Gastrocnemius medialis (tissue), 4 donors: ENCODE measurements at regions not wholly inside any gene's neighbourhood (a gene's known extent, or its start where the extent isn't known, plus 50 kb on each side); places are given as distances from the start of the nearest gene placed in this dataset.

Source experiments
- ATAC-seq, 2 donors: fragments of 150-250 bp; one replicate each; pipeline ENCODE4 v1.9.1; 2016
- DNase-seq, 2 donors: peaks; one replicate each; pipeline ENCODE4 v3.0.0-alpha.2; 2019
- H3K27ac ChIP-seq, 4 donors: fragments of 200-600 bp; sonication (generic); 1 replicate in 1 of 4; 2 replicates in 3 of 4; pipeline ENCODE4 v1.5.1; 2016 to 2018; ENCODE audit warnings: mild to moderate bottlenecking in 2 of 4, moderate library complexity in 1 of 4
- H3K27me3 ChIP-seq, 3 donors: fragments of 200-600 bp; sonication (generic) in 2 of 3; 1 replicate in 1 of 3; 2 replicates in 2 of 3; pipeline versions ENCODE4 v1.5.1 to v1.6.0; 2016 to 2019; ENCODE audit warnings: mild to moderate bottlenecking in 1 of 3, moderate library complexity in 1 of 3
- H3K36me3 ChIP-seq, 2 donors: fragments of 200-600 bp; sonication (generic) in 1 of 2; one replicate each; pipeline ENCODE4 v1.5.1; 2017 to 2018
- H3K4me1 ChIP-seq, 2 donors: fragments of 200-600 bp; sonication (generic) in 1 of 2; one replicate each; pipeline ENCODE4 v1.5.1; 2016 to 2017; ENCODE audit warnings: mild to moderate bottlenecking in 2 of 2
- H3K4me3 ChIP-seq, 4 donors: fragments of 200-600 bp; sonication (generic) in 3 of 4; 1 replicate in 1 of 4; 2 replicates in 3 of 4; pipeline ENCODE4 v1.5.1; 2016 to 2019; ENCODE audit warnings: mild to moderate bottlenecking in 2 of 4
- H3K9me3 ChIP-seq, 3 donors: fragments of 200-600 bp; sonication (generic) in 2 of 3; 1 replicate in 1 of 3; 2 replicates in 2 of 3; pipeline ENCODE4 v1.5.1; 2016 to 2019
- POLR2A ChIP-seq, 2 donors: fragments of 450-650 bp; IDR thresholded peaks; one replicate each; pipeline ENCODE4 v1.6.1; 2017; ENCODE audit warnings: antibody characterized with exemption in 2 of 2, mild to moderate bottlenecking in 2 of 2, moderate library complexity in 2 of 2
- in situ Hi-C, 4 donors: fragments of 200-750 bp; cut with MboI; loops; one replicate each; pipeline versions ENCODE4 v1.15.0 to v1.8.0; 2017; ENCODE audit warnings: low sequenced_read_pairs in 4 of 4
- intact Hi-C: fragments of 100-400 bp; cut with DNase I; formaldehyde crosslinking; loops from one replicate; pipeline ENCODE4 v1.15.1; 2023; ENCODE audit warnings: low total_unique reads
- TF ChIP-seq, protein P1 (sequence below), 5 experiments: fragments of 450-650 bp in 3 of 5; fragments of 200-600 bp in 2 of 5; sonication (generic) in 2 of 5; IDR thresholded peaks in 4 of 5; conservative IDR thresholded peaks in 1 of 5; 1 replicate in 4 of 5; 2 replicates in 1 of 5; pipeline ENCODE4 v1.5.1; 2016 to 2019; ENCODE audit warnings: antibody characterized with exemption in 5 of 5, mild to moderate bottlenecking in 3 of 5, moderate library complexity in 3 of 5

DNA sequence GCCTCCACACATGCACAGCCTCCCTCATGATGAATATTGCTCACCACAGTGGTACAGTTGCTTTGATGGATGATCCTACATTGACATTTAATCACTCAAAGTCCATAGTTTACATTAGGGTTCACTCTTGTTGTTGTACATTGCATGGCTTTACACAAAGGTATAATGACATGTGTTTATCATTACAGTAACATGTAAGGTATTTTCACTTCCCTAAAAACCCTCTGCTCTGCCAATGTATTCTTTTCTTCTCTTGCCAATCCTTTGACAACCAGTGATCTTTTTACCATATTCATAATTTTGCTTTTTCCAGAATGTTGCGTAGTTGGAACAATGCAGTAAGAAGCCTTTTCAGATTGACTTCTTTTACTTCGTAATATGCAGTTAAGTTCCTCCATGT, 166.6 kb upstream of the KHDRBS2 start:
- Histone ChIP-seq H3K36me3 (no peaks in the 10 kb centered on the region), H3K27me3 (no peaks in the 10 kb centered on the region), H3K9me3 (no peaks in the 10 kb centered on the region), H3K27ac (no peak overlapping the region), H3K4me3 (no peak overlapping the region), H3K4me1 (no peaks in the 10 kb centered on the region)
- TF ChIP-seq, protein P1, sequence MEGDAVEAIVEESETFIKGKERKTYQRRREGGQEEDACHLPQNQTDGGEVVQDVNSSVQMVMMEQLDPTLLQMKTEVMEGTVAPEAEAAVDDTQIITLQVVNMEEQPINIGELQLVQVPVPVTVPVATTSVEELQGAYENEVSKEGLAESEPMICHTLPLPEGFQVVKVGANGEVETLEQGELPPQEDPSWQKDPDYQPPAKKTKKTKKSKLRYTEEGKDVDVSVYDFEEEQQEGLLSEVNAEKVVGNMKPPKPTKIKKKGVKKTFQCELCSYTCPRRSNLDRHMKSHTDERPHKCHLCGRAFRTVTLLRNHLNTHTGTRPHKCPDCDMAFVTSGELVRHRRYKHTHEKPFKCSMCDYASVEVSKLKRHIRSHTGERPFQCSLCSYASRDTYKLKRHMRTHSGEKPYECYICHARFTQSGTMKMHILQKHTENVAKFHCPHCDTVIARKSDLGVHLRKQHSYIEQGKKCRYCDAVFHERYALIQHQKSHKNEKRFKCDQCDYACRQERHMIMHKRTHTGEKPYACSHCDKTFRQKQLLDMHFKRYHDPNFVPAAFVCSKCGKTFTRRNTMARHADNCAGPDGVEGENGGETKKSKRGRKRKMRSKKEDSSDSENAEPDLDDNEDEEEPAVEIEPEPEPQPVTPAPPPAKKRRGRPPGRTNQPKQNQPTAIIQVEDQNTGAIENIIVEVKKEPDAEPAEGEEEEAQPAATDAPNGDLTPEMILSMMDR (IDR thresholded peaks at IDR 0.05 in 4 of 5, conservative IDR thresholded peaks at IDR 0.05 in 1 of 5), result no peak
- no peak for TF ChIP-seq POLR2A (IDR thresholded peaks at IDR 0.05)
- in situ Hi-C loops (no loop called here), intact Hi-C loops (no loop called here)
- DNase-seq (no peak), ATAC-seq (no peak)

DNA sequence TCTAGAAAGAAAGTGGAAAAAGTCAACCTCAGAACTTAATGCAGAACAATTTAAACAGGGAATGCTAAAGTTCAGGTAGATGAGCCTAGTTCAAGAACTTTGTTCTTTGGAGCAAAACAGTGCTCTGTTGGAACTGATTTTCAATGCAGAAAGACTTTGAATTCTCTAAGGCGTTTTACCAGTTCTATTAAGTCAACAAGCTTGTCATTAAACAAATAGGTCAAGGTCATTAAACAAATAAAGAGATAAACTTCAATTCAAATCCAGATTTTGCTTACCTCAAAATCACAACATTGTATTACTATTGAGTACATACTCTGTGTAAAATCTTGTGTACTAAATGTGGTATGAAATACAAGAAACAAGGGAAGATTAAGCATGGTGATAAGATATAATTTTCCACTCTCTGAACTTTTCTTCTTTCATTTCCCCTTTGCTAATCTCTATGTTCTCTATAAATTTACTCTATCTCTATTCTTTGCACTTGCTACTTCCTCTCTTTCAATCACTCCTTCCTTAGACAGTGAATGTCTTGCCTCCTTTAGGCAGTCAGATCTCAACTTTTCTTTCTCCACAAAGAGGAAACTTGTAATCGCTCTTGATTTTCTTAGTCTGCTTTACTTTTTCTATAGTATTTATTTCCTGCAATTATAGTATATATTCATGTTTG, 160.8 kb upstream of the KHDRBS2 start:
- Histone ChIP-seq H3K36me3 (no peaks in the 10 kb centered on the region), H3K4me1 (no peaks in the 10 kb centered on the region), H3K27ac (no peak overlapping the region), H3K9me3 (no peaks in the 10 kb centered on the region), H3K27me3 (no peaks in the 10 kb centered on the region), H3K4me3 (no peak overlapping the region)
- intact Hi-C loops (no loop called here), in situ Hi-C loops (no loop called here)
- DNase-seq (no peak), ATAC-seq (no peak)
- TF ChIP-seq, protein P1 (IDR thresholded peaks at IDR 0.05 in 4 of 5, conservative IDR thresholded peaks at IDR 0.05 in 1 of 5), result no peak
- TF ChIP-seq POLR2A (IDR thresholded peaks at IDR 0.05), result no peak

DNA sequence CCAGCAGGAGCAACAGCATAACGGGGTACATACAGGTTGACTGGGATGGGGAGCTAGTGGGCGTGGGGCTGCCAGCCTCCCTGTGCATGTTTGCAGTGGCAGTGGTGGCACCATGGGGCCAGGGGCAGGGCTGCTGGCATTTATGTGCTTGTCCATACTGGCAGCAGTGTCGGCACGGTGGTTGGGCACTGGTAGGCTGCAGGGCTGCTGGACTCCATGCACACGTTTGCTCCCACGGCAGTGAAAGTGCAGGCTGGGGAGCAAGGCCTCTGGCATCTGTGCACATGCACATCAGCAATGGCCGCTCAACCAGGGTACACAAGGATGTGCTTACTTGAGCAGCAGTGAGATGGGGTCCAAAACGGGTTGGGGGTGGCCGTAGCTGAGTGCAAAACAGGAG, 159.5 kb upstream of the KHDRBS2 start:
- H3K9me3 ChIP-seq, result no peaks in the 10 kb centered on the region
- no peak overlapping the region for H3K4me3 ChIP-seq
- ATAC-seq, result no peak
- intact Hi-C loops (no loop called here), in situ Hi-C loops (no loop called here)
- DNase-seq, result no peak
- TF ChIP-seq, protein P1 (IDR thresholded peaks at IDR 0.05 in 4 of 5, conservative IDR thresholded peaks at IDR 0.05 in 1 of 5), result no peak
- TF ChIP-seq POLR2A (IDR thresholded peaks at IDR 0.05), result no peak
- no peaks in the 10 kb centered on the region for H3K36me3 ChIP-seq
- H3K4me1 ChIP-seq, result no peaks in the 10 kb centered on the region
- no peak overlapping the region for H3K27ac ChIP-seq
- no peaks in the 10 kb centered on the region for H3K27me3 ChIP-seq

DNA sequence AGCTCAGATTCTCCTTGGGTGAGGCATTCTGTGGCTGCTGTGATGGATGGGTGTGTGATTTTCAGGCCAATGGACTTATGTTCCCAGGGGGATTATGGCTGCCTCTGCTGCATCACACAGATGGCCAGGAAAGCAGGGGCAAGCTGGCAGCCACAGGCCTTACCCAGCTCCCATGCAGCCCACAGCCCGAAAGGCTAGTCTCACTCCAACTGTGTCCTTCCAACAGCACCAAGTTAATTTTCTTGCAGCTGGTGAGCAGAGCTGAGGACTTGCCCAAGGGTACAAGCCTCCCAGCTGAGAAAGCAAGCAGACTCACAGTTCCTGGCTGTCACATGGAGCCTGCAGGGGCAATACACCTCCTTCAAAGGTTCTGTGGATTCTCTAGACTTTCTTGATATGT, 155.2 kb upstream of the KHDRBS2 start:
- DNase-seq (no peak), ATAC-seq (no peak)
- no peak overlapping the region for H3K4me3 ChIP-seq
- H3K27ac ChIP-seq, result no peak overlapping the region
- no peaks in the 10 kb centered on the region for H3K36me3 ChIP-seq
- in situ Hi-C loops, result no loop called here
- no peaks in the 10 kb centered on the region for H3K4me1 ChIP-seq
- no peak for TF ChIP-seq POLR2A (IDR thresholded peaks at IDR 0.05)
- TF ChIP-seq, protein P1 (IDR thresholded peaks at IDR 0.05 in 4 of 5, conservative IDR thresholded peaks at IDR 0.05 in 1 of 5), result no peak
- intact Hi-C loops, result no loop called here
- H3K27me3 ChIP-seq, result no peaks in the 10 kb centered on the region
- H3K9me3 ChIP-seq, result no peaks in the 10 kb centered on the region

DNA sequence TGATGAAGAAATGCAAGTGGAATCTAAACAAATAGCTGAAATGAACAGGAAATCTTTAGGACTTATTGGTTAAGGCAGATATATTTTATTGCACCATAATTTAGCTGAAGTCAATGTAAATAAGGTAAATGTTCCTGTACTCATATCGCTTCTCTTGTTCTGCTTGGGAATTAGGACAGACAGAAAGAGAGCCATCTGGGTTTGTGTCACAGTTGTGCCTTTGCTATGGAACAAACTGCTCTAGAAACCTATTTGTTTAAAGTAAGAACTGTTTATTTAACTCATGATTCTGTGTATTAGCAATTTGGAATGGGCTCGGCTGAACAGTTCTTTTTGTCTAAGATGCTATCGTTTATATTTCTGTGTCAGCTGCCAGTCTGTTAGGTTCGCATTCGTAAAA, 143.8 kb upstream of the KHDRBS2 start:
- no peak for ATAC-seq
- H3K36me3 ChIP-seq, result no peaks in the 10 kb centered on the region
- in situ Hi-C loops, result no loop called here

More for the DNA sequence above, 143.8 kb upstream of the KHDRBS2 start:
- Histone ChIP-seq H3K4me3 (no peak overlapping the region), H3K4me1 (no peaks in the 10 kb centered on the region), H3K27ac (no peak overlapping the region), H3K9me3 (no peaks in the 10 kb centered on the region), H3K27me3 (no peaks in the 10 kb centered on the region)
- DNase-seq, result no peak
- no peak for TF ChIP-seq POLR2A (IDR thresholded peaks at IDR 0.05)
- TF ChIP-seq, protein P1 (IDR thresholded peaks at IDR 0.05 in 4 of 5, conservative IDR thresholded peaks at IDR 0.05 in 1 of 5), result no peak
- intact Hi-C loops, result no loop called here
